Astrocyte of the cerebellum (primary cell): ENCODE measurements at regions not wholly inside any gene's neighbourhood (a gene's known extent, or its start where the extent isn't known, plus 50 kb on each side); places are given as distances from the start of the nearest gene placed in this dataset.

Source experiments
- DNase-seq: peaks from one replicate; pipeline ENCODE4 v3.0.0-alpha.2; 2011; ENCODE audit warnings: low read depth
- H3K4me3 ChIP-seq: 2 replicates; pipeline ENCODE4 v1.5.1; 2011; ENCODE audit warnings: mild to moderate bottlenecking, low read depth, low read length, moderate library complexity
- in situ Hi-C: cut with HindIII; loops from 2 replicates; pipeline ENCODE4 v1.10.0; 2017; ENCODE audit warnings: low sequenced_read_pairs
- TF ChIP-seq, protein P1 (sequence below): IDR thresholded peaks from 2 replicates; pipeline ENCODE4 v1.5.1; 2012; ENCODE audit warnings: low read length, low read depth, moderate library complexity, mild to moderate bottlenecking; ENCODE audit errors: missing control alignments

DNA sequence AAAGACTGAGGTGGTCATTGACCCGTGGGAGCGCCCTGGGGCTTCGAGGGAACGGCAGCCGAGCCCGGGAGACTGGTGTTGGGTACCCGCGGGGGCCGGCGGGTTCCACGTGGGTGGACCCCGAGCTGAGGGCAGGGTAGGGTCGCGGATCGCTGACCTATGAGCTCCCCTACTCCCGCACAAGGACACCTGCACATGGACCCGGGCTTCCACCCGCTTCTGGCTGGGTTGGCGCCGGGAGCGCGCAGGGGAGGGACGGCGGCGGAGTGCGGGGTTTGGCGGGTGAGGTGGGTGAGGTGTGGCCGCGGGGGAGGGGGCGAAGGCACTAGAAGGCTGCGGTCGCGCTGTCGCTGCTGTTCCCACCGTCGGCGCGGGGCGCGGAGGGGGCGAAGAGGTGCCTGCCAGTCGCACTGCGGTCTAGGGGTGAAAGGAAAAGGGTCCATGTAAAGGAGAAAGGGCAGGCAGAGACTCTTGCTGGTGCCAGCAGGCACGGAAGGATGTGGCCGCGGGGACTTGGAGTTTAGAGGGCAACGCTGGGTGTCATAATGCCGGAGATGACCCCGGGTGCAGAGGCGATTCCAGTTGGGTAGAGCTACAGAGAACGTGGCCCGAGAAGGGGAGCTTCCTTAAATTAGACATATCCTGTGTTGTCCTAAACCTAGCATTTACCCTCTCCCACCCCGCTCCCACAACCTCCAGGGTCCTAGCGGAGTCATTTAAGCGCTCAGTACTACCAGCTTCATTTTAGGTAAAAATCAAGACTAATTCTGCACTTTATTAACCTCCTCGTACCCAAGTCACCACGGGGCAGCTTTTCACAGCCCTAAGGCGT, 245.9 kb upstream of the TOPAZ1 start:
- in situ Hi-C loops, result no loop called here
- peak overlapping the region; percentile 31 for H3K4me3 ChIP-seq
- no peak for DNase-seq
- TF ChIP-seq, protein P1, sequence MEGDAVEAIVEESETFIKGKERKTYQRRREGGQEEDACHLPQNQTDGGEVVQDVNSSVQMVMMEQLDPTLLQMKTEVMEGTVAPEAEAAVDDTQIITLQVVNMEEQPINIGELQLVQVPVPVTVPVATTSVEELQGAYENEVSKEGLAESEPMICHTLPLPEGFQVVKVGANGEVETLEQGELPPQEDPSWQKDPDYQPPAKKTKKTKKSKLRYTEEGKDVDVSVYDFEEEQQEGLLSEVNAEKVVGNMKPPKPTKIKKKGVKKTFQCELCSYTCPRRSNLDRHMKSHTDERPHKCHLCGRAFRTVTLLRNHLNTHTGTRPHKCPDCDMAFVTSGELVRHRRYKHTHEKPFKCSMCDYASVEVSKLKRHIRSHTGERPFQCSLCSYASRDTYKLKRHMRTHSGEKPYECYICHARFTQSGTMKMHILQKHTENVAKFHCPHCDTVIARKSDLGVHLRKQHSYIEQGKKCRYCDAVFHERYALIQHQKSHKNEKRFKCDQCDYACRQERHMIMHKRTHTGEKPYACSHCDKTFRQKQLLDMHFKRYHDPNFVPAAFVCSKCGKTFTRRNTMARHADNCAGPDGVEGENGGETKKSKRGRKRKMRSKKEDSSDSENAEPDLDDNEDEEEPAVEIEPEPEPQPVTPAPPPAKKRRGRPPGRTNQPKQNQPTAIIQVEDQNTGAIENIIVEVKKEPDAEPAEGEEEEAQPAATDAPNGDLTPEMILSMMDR, result no peak

DNA sequence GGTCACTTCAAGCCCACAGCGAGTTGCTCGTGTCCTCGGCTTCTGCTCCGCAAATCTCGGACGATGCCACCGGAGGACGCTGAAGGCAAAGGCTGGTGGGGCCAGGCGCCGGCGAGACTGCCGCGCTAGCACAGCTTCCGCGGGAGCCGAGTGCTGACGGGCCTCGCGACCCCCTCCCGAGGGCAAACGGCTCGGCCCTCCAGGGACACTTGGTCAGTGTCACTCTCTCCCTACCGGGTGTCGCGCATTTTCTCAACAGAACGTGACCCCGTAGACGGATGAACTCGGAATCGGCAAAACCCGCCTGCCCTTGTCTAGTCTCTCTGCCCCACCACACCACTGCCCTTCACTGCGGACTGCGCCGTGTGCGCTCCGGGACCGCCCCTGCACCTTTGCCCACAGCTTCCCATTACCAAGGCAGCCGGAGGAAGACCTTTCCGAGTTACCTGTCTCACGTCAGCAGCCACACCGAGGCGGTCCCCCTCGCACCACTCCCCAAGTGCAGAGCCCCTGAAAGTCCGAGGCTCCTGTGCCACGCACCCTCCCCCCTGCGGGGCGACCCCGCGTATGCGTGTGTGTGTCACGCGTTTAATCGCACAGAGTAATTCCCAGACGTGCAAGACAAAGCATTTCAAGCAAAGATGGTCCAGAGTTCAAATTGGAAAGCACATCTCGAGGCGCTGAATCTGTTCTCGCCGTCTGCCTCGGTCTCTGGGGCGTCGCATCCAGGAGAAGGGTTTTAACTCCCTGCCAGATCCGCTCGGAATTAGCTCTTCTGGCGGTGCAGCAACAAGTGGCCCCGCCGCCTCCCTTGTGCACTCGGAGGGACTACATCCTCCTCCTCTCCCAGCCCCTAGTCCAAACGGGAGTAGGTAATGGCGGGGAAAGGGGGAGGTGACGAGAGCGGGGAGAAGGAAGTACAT, 245.0 kb upstream of the TOPAZ1 start:
- peak overlapping the region; percentile 31 for H3K4me3 ChIP-seq
- TF ChIP-seq, protein P1, result peak; percentile 42
- in situ Hi-C loops, result no loop called here
- peak; percentile 5 for DNase-seq

DNA sequence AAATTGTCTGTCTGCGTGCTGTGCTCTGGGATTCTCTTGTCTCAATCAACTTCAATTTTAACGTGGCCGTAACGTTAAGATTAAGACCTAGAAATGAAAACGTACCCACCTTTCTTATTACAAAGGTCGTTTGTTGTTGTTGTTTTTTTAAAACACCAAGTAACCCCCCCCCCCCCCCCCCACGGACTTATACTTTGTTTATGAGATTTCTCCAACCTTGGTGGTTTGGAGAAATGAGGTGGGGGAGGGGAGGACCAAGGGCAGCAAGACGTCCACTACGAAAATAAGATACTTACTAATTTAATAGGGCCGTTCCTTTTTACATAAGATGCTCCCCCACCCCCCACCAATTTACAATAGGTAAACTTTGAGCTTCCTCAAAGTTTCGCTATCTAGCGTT, 244.4 kb upstream of the TOPAZ1 start:
- in situ Hi-C loops, result no loop called here
- peak overlapping the region; percentile 31 for H3K4me3 ChIP-seq
- no peak for DNase-seq
- TF ChIP-seq, protein P1, result no peak

DNA sequence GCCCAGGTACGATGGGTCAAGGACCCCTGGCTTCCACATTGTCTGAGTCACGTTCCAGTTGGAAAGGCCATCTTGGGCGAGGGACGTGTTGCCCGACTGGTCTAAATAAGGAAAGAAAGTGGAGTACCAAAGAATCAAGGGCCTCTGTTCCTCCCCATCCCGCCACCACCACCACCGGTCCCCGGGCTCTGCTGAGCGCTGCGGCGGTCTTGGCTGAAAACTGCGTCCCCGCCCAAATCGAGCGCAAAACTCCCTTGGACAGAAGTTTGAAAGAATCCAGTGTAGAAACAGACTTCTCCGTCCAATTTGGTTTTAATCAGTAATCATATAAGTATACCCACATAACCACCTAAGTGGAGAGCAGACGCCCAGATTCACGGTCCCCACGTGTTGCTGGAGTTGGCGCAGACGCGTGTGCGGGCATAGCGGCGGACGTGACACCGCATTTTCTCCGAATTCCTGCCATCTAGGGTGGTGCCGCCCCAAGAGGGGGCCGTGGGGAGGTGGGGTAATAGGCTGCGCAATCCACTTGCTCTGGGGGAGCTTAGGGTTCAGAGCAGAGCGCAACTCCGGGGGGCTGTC, 243.8 kb upstream of the TOPAZ1 start:
- TF ChIP-seq, protein P1, result no peak
- no peak for DNase-seq
- peak overlapping the region; percentile 8 for H3K4me3 ChIP-seq
- in situ Hi-C loops, result no loop called here

DNA sequence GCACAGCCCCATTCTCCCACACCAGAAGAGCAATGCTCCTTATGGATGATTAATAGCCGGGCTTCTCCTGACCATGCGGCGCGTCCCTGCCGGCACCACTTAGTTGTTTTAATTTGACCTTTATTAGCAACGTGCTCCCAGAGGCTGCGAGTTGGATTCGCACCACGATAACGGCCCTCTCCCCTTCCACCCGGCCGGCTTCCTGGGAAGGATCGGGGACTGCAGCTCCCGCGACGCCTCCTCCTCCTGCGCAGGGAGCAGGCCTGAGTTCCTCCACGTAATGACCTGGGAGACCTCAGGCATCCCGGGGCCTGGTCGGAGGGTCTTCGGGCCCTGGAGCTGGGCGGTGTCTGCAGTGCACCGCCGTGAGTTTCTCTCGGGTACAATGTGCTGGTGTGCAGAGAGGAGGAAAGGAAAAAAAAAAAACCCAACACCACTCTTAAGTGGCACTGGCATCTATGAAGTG, 243.3 kb upstream of the TOPAZ1 start:
- TF ChIP-seq, protein P1, result no peak
- no peak for DNase-seq
- in situ Hi-C loops, result no loop called here
- peak overlapping the region; percentile 55 for H3K4me3 ChIP-seq
